Prostate gland (tissue), 2 donors: ENCODE measurements at regions not wholly inside any gene's neighbourhood (a gene's known extent, or its start where the extent isn't known, plus 50 kb on each side); places are given as distances from the start of the nearest gene placed in this dataset.
A peak's percentile ranks its signal among the peaks of the same experiment; 100 is the strongest.
"Not testable (repeated sequence)": the region's sequence is repeated elsewhere in the genome, so short reads cannot be mapped to it uniquely, and the experiment has no call there.

Experiments
- DNase-seq: peaks from one replicate; pipeline ENCODE4 v3.0.0-alpha.2; 2019; ENCODE audit warnings: low spot score
- H3K27ac ChIP-seq, 2 donors: fragments of 200-600 bp; sonication (generic); 2 replicates each; pipeline ENCODE4 v1.5.1; 2017 to 2019
- H3K27me3 ChIP-seq: fragments of 200-600 bp; sonication (generic); replicated peaks from 2 replicates; pipeline ENCODE4 v1.5.1; 2019; ENCODE audit not compliant: insufficient read depth
- H3K36me3 ChIP-seq, 2 donors: fragments of 200-600 bp; sonication (generic); 1 replicate in 1 of 2; 2 replicates in 1 of 2; pipeline versions ENCODE4 v1.5.1 to v1.8.1; 2017 to 2019
- H3K4me1 ChIP-seq: fragments of 200-600 bp; sonication (generic); replicated peaks from 2 replicates; pipeline ENCODE4 v1.5.1; 2019
- H3K4me3 ChIP-seq, 2 donors: fragments of 200-600 bp; sonication (generic); 2 replicates each; pipeline ENCODE4 v1.5.1; 2017 to 2019
- H3K9me3 ChIP-seq: fragments of 200-600 bp; sonication (generic); 2 replicates; pipeline ENCODE4 v1.5.1; 2017
- CTCF ChIP-seq, 4 experiments: fragments of 200-600 bp in 2 of 4; fragments of 450-650 bp in 2 of 4; sonication (generic) in 2 of 4; IDR thresholded peaks; 1 replicate in 3 of 4; 2 replicates in 1 of 4; pipeline ENCODE4 v1.5.1; 2016 to 2019; ENCODE audit warnings: antibody characterized with exemption in 4 of 4, mild to moderate bottlenecking in 2 of 4, moderate library complexity in 2 of 4
- POLR2A ChIP-seq: fragments of 450-650 bp; IDR thresholded peaks from one replicate; pipeline ENCODE4 v1.6.1; 2016; ENCODE audit warnings: antibody characterized with exemption, mild to moderate bottlenecking
- POLR2AphosphoS5 ChIP-seq: sonication (generic); formaldehyde crosslinking; IDR thresholded peaks from one replicate; pipeline ENCODE4 v1.6.1; 2017; ENCODE audit warnings: antibody characterized with exemption
- WGBS: methylation state at CpG from one replicate; pipeline ENCODE4 v1.1.5; 2018; 5-methylcytosine and 5-hydroxymethylcytosine counted together
- intact Hi-C: fragments of 100-400 bp; cut with DNase I; formaldehyde crosslinking; loops from one replicate; pipeline ENCODE4 v1.14.2; 2022

DNA sequence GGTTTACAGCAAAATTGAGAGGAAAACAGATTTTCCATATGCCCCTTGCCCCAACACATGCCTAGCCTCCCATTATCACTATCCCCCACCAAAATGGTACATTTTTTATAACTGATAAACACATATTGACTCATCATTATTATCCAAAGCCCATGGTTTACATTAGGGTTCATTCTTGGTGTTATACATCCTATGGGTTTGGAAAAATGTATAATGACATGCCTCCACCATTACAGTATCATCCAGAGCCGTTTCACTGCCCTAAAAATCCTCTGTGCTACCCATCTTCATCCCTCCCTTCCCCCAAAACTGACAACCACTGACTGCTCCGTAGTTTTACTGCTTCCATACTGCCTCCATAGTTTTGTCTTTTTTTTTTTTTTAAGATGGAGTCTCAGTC is 111.1 kb downstream of the ACTL7B start:
- 96% methylated on average over 2 of the region's 2 CpGs for WGBS
- Histone ChIP-seq H3K4me3 (no peak overlapping the region), H3K27me3 (no peaks in the 10 kb centered on the region), H3K27ac (no peak overlapping the region), H3K4me1 (no peaks in the 10 kb centered on the region), H3K9me3 (no peaks in the 10 kb centered on the region), H3K36me3 (no peaks in the 10 kb centered on the region)
- TF ChIP-seq POLR2AphosphoS5 (no peak), POLR2A (no peak), CTCF (IDR thresholded peaks at IDR 0.05) (no peak)
- intact Hi-C loops = no loop called here
- DNase-seq = no peak

- no peaks in the 10 kb centered on the region for H3K4me1 ChIP-seq
- WGBS = 23% methylated on average over 6 of the region's 6 CpGs
- no peaks in the 10 kb centered on the region for H3K9me3 ChIP-seq
- DNase-seq = peak; percentile 41
- intact Hi-C loops = no loop called here
- H3K27ac ChIP-seq = no peak overlapping the region
- TF ChIP-seq POLR2AphosphoS5 (peak; percentile 48), POLR2A (no peak)
- H3K27me3 ChIP-seq = no peaks in the 10 kb centered on the region
- no peaks in the 10 kb centered on the region for H3K36me3 ChIP-seq
- no peak overlapping the region for H3K4me3 ChIP-seq
Measured at GRCh38 chr9:108743901-108744371, 111.8 kb downstream of the ACTL7B start.

- H3K27me3 ChIP-seq = no peaks in the 10 kb centered on the region
- H3K27ac ChIP-seq = no peak overlapping the region
- no peaks in the 10 kb centered on the region for H3K4me1 ChIP-seq
- H3K9me3 ChIP-seq = no peaks in the 10 kb centered on the region
- WGBS = 63% methylated on average over 2 of the region's 2 CpGs
- H3K4me3 ChIP-seq = no peak overlapping the region
- H3K36me3 ChIP-seq = no peaks in the 10 kb centered on the region
- no peak for DNase-seq
- intact Hi-C loops = no loop called here
- TF ChIP-seq CTCF (IDR thresholded peaks at IDR 0.05) (no peak), POLR2AphosphoS5 (no peak), POLR2A (no peak)
Measured at GRCh38 chr9:108743416-108743815, 112.4 kb downstream of the ACTL7B start.

- DNase-seq = no peak
- no peaks in the 10 kb centered on the region for H3K9me3 ChIP-seq
- H3K27ac ChIP-seq = no peak overlapping the region
- intact Hi-C loops = no loop called here
- WGBS = 85% methylated on average over 5 of the region's 5 CpGs
- no peaks in the 10 kb centered on the region for H3K27me3 ChIP-seq
- no peak overlapping the region for H3K4me3 ChIP-seq
- H3K4me1 ChIP-seq = no peaks in the 10 kb centered on the region
- TF ChIP-seq POLR2A (no peak), POLR2AphosphoS5 (no peak), CTCF (IDR thresholded peaks at IDR 0.05) (no peak)
- no peaks in the 10 kb centered on the region for H3K36me3 ChIP-seq
Measured at GRCh38 chr9:108742191-108742590, 113.6 kb downstream of the ACTL7B start.

GRCh38 chr9:108731292-108731691 is 124.5 kb downstream of the ACTL7B start:
- H3K9me3 ChIP-seq, DNase-seq, H3K27me3 ChIP-seq, H3K4me3 ChIP-seq, H3K27ac ChIP-seq, intact Hi-C loops, H3K4me1 ChIP-seq, H3K36me3 ChIP-seq: not testable (repeated sequence)
- WGBS = 91% methylated on average over 1 of the region's 1 CpG

DNA sequence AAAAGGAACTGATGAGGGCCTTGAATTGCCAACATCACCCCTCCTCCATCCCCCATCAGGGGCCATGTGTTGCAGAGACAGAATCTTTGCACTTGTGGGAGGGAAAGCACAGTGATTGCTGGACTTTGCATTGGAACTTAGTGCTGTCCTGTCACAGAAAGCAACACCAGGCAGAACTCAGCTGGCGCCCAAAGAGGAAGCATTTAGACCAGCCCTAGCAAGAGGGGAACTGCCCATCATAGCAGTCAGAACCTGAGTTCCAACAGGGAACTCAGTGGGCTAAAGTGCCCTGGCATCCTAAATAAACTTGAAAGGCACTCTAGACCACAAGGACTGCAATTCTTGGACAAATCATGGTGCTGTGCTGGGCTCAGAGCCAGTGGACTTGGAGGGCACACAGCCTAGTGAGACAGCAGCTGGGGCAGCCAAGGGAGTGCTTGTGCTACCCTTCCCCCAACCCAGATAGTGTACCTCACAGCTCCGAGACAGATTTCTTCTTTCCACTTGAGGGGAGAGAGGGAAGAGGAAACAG is 128.1 kb downstream of the ACTL7B start:
- intact Hi-C loops = no loop called here
- DNase-seq = no peak
- Histone ChIP-seq H3K9me3 (no peaks in the 10 kb centered on the region), H3K4me3 (no peak overlapping the region), H3K27me3 (no peaks in the 10 kb centered on the region), H3K4me1 (no peaks in the 10 kb centered on the region), H3K36me3 (no peaks in the 10 kb centered on the region), H3K27ac (no peak overlapping the region)
- 43% methylated on average over 2 of the region's 2 CpGs for WGBS
- TF ChIP-seq CTCF (IDR thresholded peaks at IDR 0.05) (no peak), POLR2AphosphoS5 (no peak), POLR2A (no peak)
